GM19438 (cell line): ENCODE measurements at regions not wholly inside any gene's neighbourhood (a gene's known extent, or its start where the extent isn't known, plus 50 kb on each side); places are given as distances from the start of the nearest gene placed in this dataset.

ENCODE experiments used
- ATAC-seq: cut with Tn5 transposase; IDR thresholded peaks from one replicate; pipeline ENCODE4 v1.9.1; 2021; ENCODE audit warnings: low read depth; ENCODE audit not compliant: unreplicated experiment

GRCh38 chr1:222910699-222911098 lies 95.9 kb downstream of the DISP1 start:
- ATAC-seq, result no peak

GRCh38 chr1:222911866-222912265 lies 97.0 kb downstream of the DISP1 start:
- no peak for ATAC-seq

GRCh38 chr1:222912730-222913129 lies 97.9 kb downstream of the DISP1 start:
- ATAC-seq, result no peak

- ATAC-seq, result no peak
These were observed 100.2 kb downstream of the DISP1 start for GRCh38 chr1:222914861-222915632.

- ATAC-seq, result no peak
These were observed 101.3 kb downstream of the DISP1 start for GRCh38 chr1:222916100-222916499.

DNA sequence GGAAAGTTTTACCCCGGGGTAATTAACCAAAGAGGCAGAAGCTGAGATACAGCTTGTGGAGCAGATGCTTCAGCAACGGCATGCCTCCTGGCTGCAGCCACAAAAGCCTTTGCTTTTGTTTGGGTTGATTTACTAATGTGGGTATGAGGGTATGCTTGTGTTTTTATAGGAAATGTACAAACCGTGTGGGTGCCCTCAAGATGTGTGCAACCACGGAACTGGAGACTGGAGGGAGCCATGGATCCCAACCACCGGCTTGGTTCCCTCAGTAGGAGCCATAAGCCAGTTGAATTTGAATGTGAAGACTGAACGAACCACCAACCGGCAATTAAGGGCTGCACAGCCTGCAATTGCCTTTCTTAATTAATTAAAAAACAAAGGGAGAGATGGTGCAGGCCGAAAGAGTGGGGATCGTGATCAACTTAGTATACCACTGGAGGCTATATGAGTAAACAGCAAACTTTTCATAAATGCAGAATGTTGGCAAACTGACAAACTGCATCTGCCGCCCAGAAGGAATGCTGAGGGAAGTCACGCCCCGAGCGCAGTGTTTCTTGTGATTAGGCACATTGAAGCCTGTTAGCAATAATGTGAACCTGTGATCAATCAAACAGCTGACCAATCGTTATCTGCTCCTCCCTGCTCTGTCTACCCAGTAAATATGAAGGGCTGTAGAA lies 104.1 kb downstream of the DISP1 start:
- ATAC-seq, result no peak

DNA sequence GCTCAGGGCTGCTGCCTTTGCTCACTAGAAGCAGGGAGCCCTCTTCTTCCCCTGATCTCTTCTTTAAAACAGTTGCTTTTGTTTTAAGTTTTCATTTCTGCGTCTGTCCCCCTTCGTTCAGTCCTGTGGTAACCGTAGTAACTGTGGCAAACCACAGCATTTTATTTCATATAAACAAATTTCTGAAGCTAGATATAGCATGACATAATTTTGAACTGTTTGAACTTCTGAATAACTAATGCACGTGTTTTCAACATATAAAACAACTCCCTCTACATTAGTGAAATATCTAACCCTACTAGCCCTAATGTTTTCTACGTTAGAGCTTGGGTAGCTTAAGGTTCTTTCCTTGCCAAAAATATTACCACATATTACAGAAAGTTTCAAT lies 104.6 kb downstream of the DISP1 start:
- ATAC-seq, result no peak

DNA sequence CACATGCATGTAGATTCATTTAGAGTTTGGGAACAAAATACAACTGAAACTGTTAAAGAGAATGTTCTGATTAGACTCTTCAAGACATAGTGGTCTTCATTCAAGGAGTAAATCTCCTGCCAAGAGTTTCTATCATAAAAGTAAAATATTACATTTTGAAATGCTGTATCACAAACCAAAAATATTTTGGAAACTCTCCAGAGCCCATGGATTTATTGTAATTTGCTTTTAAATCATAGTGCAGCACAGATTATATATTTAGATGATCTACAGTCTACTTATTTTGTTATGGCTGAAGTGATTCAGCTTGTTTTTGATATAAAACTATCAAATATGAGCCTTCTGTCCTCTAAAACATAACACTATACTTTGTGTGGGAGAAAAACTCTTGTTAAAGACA lies 105.3 kb downstream of the DISP1 start:
- no peak for ATAC-seq

DNA sequence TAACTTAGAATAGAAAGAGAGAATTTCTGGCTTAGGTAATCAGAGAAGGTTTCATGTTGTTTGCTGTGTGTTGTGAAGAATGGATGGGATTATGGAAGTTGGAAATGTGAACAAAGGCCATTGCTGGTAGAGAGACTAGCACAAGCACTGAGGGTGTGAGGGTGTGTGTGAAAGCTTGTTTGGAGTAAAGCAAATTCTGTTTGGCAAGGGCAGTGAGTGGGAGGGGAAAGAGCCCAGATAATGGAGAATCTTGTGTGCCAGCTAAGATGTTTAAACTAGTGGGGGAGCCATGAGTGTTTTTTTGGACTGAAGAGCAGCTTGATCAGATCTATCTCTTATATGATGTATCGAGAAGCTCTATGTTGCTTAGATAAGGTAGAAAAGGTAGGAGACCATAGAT lies 107.1 kb downstream of the DISP1 start:
- ATAC-seq, result no peak

DNA sequence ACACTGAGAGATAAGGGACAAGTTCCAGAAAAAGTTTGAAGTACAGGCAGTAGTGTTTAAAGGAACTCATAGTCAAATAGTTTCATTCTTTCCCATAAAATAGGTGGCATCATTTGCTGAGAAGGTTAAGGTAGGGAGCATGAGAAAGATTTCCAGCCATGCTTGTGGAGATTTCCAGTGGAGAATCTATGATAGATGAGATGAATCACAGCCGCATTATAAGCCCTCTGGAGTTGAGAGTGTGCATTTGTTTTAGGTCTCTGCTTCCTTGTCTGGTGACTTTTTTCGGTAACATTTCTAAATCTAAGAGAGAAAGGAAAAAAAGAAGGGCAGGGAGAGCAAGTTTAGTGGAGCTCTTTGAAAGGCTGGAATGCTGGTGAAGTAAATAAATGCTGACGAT lies 108.7 kb downstream of the DISP1 start:
- no peak for ATAC-seq

DNA sequence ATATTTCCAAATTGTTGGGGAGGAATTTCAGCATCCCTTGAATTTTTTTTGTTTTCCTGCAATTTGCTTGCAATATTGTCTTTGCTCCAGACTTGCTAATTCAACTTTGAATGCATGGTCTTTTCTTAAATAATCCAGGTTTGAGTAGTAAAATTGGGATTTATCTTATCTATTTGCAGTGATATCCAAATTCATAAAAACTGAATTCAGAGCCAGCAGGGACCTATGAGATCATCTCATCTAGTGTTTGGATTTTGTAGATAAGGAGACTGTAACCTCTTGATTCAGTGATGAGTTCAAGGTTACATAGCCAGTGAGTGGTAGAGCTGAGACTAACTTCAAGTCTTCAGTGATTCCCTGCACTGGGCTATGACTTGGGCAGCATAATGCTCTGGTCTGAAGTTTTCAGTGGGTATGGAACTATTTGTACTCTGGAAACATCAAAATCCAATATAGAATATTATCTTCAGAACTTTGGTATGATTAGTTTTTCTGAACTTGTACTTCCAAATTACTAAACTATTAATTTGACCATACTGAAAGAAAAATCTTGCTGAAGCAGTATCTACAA lies 109.4 kb downstream of the DISP1 start:
- ATAC-seq, result no peak

- no peak for ATAC-seq
These were observed 111.7 kb downstream of the DISP1 start for GRCh38 chr1:222926566-222926965.

- ATAC-seq, result no peak
These were observed 112.2 kb downstream of the DISP1 start for GRCh38 chr1:222927031-222927430.

DNA sequence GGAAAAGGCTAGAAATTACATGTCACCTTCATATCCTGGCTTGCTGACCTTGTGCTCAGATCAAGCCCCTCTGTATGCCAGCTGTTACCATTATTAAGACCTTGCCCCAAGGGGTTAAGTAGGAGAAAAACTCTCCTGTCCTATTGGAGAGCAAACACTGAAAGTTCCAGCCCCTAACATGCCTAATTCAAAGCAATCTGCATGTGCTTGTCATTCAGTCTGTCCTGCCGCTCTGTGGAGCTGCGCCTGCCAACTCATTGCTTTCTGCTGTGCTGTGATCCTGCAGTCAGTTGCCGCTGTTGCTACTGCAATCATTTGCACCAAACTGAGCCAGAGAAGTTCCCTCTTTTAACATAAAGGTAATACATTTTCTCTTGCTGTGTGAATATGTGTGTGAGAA lies 113.4 kb downstream of the DISP1 start:
- no peak for ATAC-seq

DNA sequence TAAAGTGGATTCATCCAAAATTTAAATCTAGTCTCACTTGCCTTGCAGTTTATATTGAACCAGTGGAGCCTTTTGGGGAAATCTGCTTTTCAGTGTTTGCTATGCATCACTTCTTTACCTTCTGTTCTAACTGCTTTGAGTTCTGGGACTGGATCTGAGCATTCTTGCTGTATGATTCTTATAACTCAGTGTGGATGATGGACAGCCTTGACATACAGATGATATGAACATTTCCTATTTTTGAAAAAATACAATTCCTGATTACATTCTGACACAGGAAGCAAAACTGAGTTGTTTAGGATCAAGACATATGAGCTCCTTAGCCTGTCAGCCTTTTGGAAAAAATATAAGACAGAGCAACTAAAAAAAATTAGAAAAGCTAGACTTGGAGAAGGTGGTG lies 115.2 kb downstream of the DISP1 start:
- no peak for ATAC-seq

GRCh38 chr1:222931023-222931422 lies 116.2 kb downstream of the DISP1 start:
- no peak for ATAC-seq

GRCh38 chr1:222933273-222933672 lies 118.4 kb downstream of the DISP1 start:
- no peak for ATAC-seq

- ATAC-seq, result no peak
These were observed 120.5 kb downstream of the DISP1 start for GRCh38 chr1:222935239-222935900.

- no peak for ATAC-seq
These were observed 121.2 kb downstream of the DISP1 start for GRCh38 chr1:222936042-222936441.

DNA sequence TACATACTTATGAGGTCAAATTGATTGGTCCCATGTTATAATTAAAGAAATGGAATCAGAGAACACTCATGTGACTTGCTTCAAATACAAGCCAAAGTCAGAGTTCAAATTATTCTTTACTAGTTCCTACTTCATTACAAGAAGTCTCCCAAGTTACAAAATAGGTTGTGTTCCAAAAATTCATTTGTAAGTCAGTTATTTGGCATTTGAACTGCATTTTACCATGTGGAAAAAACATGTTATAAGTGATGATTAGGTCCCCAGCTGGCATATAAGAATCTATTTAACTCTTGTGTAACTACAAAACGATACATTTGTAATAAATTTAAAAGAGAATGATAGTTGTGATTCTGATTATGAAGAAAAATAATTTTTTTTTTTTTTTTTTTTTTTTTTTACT lies 124.1 kb downstream of the DISP1 start:
- ATAC-seq, result no peak

GRCh38 chr1:222940095-222940494 lies 125.3 kb downstream of the DISP1 start:
- ATAC-seq, result no peak
